Activated CD4-positive, alpha-beta T cell treated with anti-CD3 and anti-CD28 coated beads for 1 hour (primary cell): ENCODE measurements at regions not wholly inside any gene's neighbourhood (a gene's known extent, or its start where the extent isn't known, plus 50 kb on each side); places are given as distances from the start of the nearest gene placed in this dataset.

Source experiments
- DNase-seq: peaks from one replicate; pipeline ENCODE4 v3.0.0-alpha.2; 2020

- no peak for DNase-seq
Observed at GRCh38 chr2:176388861-176389260, 119.6 kb downstream of the MTX2 start.

GRCh38 chr2:176390276-176391147 lies 121.3 kb downstream of the MTX2 start:
- no peak for DNase-seq

- no peak for DNase-seq
Observed at GRCh38 chr2:176391148-176391419, 121.8 kb downstream of the MTX2 start.

GRCh38 chr2:176392249-176392648 lies 123.0 kb downstream of the MTX2 start:
- DNase-seq = no peak

GRCh38 chr2:176392744-176393414 lies 123.6 kb downstream of the MTX2 start:
- no peak for DNase-seq

- DNase-seq = no peak
Observed at GRCh38 chr2:176395273-176395854, 126.1 kb downstream of the MTX2 start.

GRCh38 chr2:176398243-176399073 lies 129.2 kb downstream of the MTX2 start:
- DNase-seq = no peak

GRCh38 chr2:176399074-176399598 lies 129.9 kb downstream of the MTX2 start:
- no peak for DNase-seq

- no peak for DNase-seq
Observed at GRCh38 chr2:176405477-176405876, 136.2 kb downstream of the MTX2 start.

GRCh38 chr2:176407706-176408105 lies 138.5 kb downstream of the MTX2 start:
- no peak for DNase-seq

- no peak for DNase-seq
Observed at GRCh38 chr2:176409671-176410070, 140.4 kb downstream of the MTX2 start.

- no peak for DNase-seq
Observed at GRCh38 chr2:176412136-176412535, 142.9 kb downstream of the MTX2 start.

GRCh38 chr2:176413786-176414185 lies 144.5 kb downstream of the MTX2 start:
- DNase-seq = no peak

- DNase-seq = no peak
Observed at GRCh38 chr2:176414641-176415040, 145.4 kb downstream of the MTX2 start.

GRCh38 chr2:176415174-176415895 lies 146.1 kb downstream of the MTX2 start:
- no peak for DNase-seq

- no peak for DNase-seq
Observed at GRCh38 chr2:176415937-176416499, 146.8 kb downstream of the MTX2 start.

GRCh38 chr2:176418768-176419167 lies 149.5 kb downstream of the MTX2 start:
- no peak for DNase-seq

GRCh38 chr2:176419591-176420071 lies 150.4 kb downstream of the MTX2 start:
- no peak for DNase-seq

- no peak for DNase-seq
Observed at GRCh38 chr2:176421297-176422050, 152.2 kb downstream of the MTX2 start.

- no peak for DNase-seq
Observed at GRCh38 chr2:176423819-176424218, 154.6 kb downstream of the MTX2 start.

GRCh38 chr2:176424746-176425145 lies 155.5 kb downstream of the MTX2 start:
- no peak for DNase-seq
